H9 (cell line): ENCODE measurements at regions not wholly inside any gene's neighbourhood (a gene's known extent, or its start where the extent isn't known, plus 50 kb on each side); places are given as distances from the start of the nearest gene placed in this dataset.

ENCODE experiments used
- DNase-seq: peaks from one replicate; pipeline ENCODE4 v3.0.0-alpha.2; 2017
- H2AFZ ChIP-seq: one replicate; pipeline ENCODE4 v1.6.1; 2013; ENCODE audit warnings: mild to moderate bottlenecking, low read length, control low read depth, moderate library complexity
- H2AK5ac ChIP-seq: 2 replicates; pipeline ENCODE4 v1.6.1; 2013; ENCODE audit warnings: low read length, control low read depth, mixed read lengths; ENCODE audit not compliant: insufficient read length
- H2BK120ac ChIP-seq: one replicate; pipeline ENCODE4 v1.6.1; 2013; ENCODE audit warnings: low read depth, mild to moderate bottlenecking, low read length, control low read depth, inconsistent platforms; ENCODE audit not compliant: poor library complexity, severe bottlenecking
- H2BK12ac ChIP-seq: 2 replicates; pipeline ENCODE4 v1.6.1; 2013; ENCODE audit warnings: low read length, control low read depth, mixed read lengths, low read depth; ENCODE audit not compliant: insufficient read length
- H2BK15ac ChIP-seq: 2 replicates; pipeline ENCODE4 v1.6.1; 2013; ENCODE audit warnings: low read depth, low read length, control low read depth
- H2BK20ac ChIP-seq: one replicate; pipeline ENCODE4 v1.6.1; 2013; ENCODE audit warnings: low read depth, mild to moderate bottlenecking, low read length, control low read depth, inconsistent platforms; ENCODE audit not compliant: poor library complexity, severe bottlenecking
- H2BK5ac ChIP-seq: 2 replicates; pipeline ENCODE4 v1.6.1; 2013; ENCODE audit warnings: low read length, control low read depth, mixed read lengths; ENCODE audit not compliant: insufficient read length
- H3K14ac ChIP-seq: 2 replicates; pipeline ENCODE4 v1.6.1; 2013; ENCODE audit warnings: low read length, control low read depth; ENCODE audit not compliant: insufficient read depth
- H3K18ac ChIP-seq: 2 replicates; pipeline ENCODE4 v1.6.1; 2013; ENCODE audit warnings: low read depth, mild to moderate bottlenecking, mixed read lengths, low read length, control low read depth; ENCODE audit not compliant: insufficient read length
- H3K23ac ChIP-seq: 2 replicates; pipeline ENCODE4 v1.6.1; 2013; ENCODE audit warnings: low read length, control low read depth, mixed read lengths, low read depth; ENCODE audit not compliant: insufficient read length
- H3K23me2 ChIP-seq: 2 replicates; pipeline ENCODE4 v1.6.1; 2013; ENCODE audit warnings: low read depth, mild to moderate bottlenecking, mixed read lengths, low read length, control low read depth; ENCODE audit not compliant: insufficient read length, poor library complexity, severe bottlenecking
- H3K27ac ChIP-seq: 2 replicates; pipeline ENCODE4 v1.5.1; 2013; ENCODE audit warnings: low read length, control low read depth, mixed read lengths, low read depth; ENCODE audit not compliant: insufficient read length
- H3K27me3 ChIP-seq: 2 replicates; pipeline ENCODE4 v1.6.1; 2013; ENCODE audit warnings: low read length, control low read depth, inconsistent platforms; ENCODE audit not compliant: insufficient read depth
- H3K4ac ChIP-seq: 2 replicates; pipeline ENCODE4 v1.6.1; 2013; ENCODE audit warnings: low read depth, mild to moderate bottlenecking, control low read depth, inconsistent platforms, low read length, moderate library complexity
- H3K4me1 ChIP-seq: 2 replicates; pipeline ENCODE4 v1.6.1; 2013; ENCODE audit warnings: low read length, control low read depth, inconsistent platforms; ENCODE audit not compliant: insufficient read depth
- H3K4me2 ChIP-seq: 2 replicates; pipeline ENCODE4 v1.6.1; 2013; ENCODE audit warnings: low read length, control low read depth, mixed read lengths; ENCODE audit not compliant: insufficient read length, insufficient read depth
- H3K56ac ChIP-seq: 2 replicates; pipeline ENCODE4 v1.6.1; 2013; ENCODE audit warnings: low read depth, mild to moderate bottlenecking, mixed read lengths, low read length, control low read depth; ENCODE audit not compliant: insufficient read length
- H3K79me1 ChIP-seq: 2 replicates; pipeline ENCODE4 v1.6.1; 2013; ENCODE audit warnings: low read depth, mild to moderate bottlenecking, moderate library complexity, low read length, control low read depth, inconsistent platforms; ENCODE audit not compliant: insufficient read depth, poor library complexity, severe bottlenecking
- H3K79me2 ChIP-seq: 2 replicates; pipeline ENCODE4 v1.6.1; 2013; ENCODE audit warnings: low read length, control low read depth, inconsistent platforms; ENCODE audit not compliant: insufficient read depth
- H3K9ac ChIP-seq: 2 replicates; pipeline ENCODE4 v1.6.1; 2013; ENCODE audit warnings: low read length, control low read depth, mixed read lengths; ENCODE audit not compliant: insufficient read length; ENCODE audit errors: extremely low read depth
- H3K9me3 ChIP-seq: one replicate; pipeline ENCODE4 v1.6.1; 2013; ENCODE audit warnings: low read depth, low read length, inconsistent platforms; ENCODE audit not compliant: control insufficient read depth
- H3T11ph ChIP-seq: one replicate; pipeline ENCODE4 v1.6.1; 2013; ENCODE audit warnings: mild to moderate bottlenecking, low read length, control low read depth, inconsistent platforms
- H4K20me1 ChIP-seq: one replicate; pipeline ENCODE4 v1.6.1; 2013; ENCODE audit not compliant: control insufficient read depth, insufficient read length, insufficient read depth
- H4K5ac ChIP-seq: 2 replicates; pipeline ENCODE4 v1.6.1; 2013; ENCODE audit warnings: low read depth, mild to moderate bottlenecking, mixed read lengths, low read length, control low read depth; ENCODE audit not compliant: insufficient read length
- H4K8ac ChIP-seq: replicated peaks from 2 replicates; pipeline ENCODE4 v1.6.1; 2013; ENCODE audit warnings: low read length, control low read depth, mixed read lengths, low read depth; ENCODE audit not compliant: insufficient read length
- H4K91ac ChIP-seq: 2 replicates; pipeline ENCODE4 v1.6.1; 2013; ENCODE audit warnings: low read depth, mild to moderate bottlenecking, moderate library complexity, mixed read lengths, low read length, control low read depth; ENCODE audit not compliant: insufficient read length
- H3K27ac Mint-ChIP-seq, 3 experiments: 2 replicates in 2 of 3; 3 replicates in 1 of 3; pipeline ENCODE4 v1.8.0; 2020 to 2021; ENCODE audit warnings: mixed read lengths in 3 of 3, mild to moderate bottlenecking in 1 of 3, moderate library complexity in 1 of 3
- H3K27me3 Mint-ChIP-seq: 2 replicates; pipeline ENCODE4 v1.8.0; 2021; ENCODE audit warnings: low read depth, mild to moderate bottlenecking, moderate library complexity, mixed read lengths
- H3K36me3 Mint-ChIP-seq, 3 experiments: 2 replicates in 2 of 3; 3 replicates in 1 of 3; pipeline ENCODE4 v1.8.0; 2020 to 2021; ENCODE audit warnings: low read depth in 3 of 3, mixed read lengths in 3 of 3; ENCODE audit not compliant: insufficient read depth in 1 of 3
- H3K4me1 Mint-ChIP-seq, 2 experiments: 2 replicates each; pipeline ENCODE4 v1.8.0; 2020; ENCODE audit warnings: mixed read lengths in 2 of 2
- H3K4me3 Mint-ChIP-seq, 2 experiments: 2 replicates in 1 of 2; 3 replicates in 1 of 2; pipeline ENCODE4 v1.8.0; 2020 to 2021; ENCODE audit warnings: mild to moderate bottlenecking in 2 of 2, mixed read lengths in 2 of 2, moderate library complexity in 1 of 2
- H3K9me3 Mint-ChIP-seq, 2 experiments: 2 replicates in 1 of 2; 3 replicates in 1 of 2; pipeline ENCODE4 v1.8.0; 2020; ENCODE audit warnings: mild to moderate bottlenecking in 2 of 2, mixed read lengths in 2 of 2, moderate library complexity in 1 of 2
- WGBS: extraction: QIAGEN DNeasy Blood & Tissue Kit; methylation state at CpG from one replicate; pipeline ENCODE4 v1.1.7; 2013; ENCODE audit warnings: missing lambda C conversion rate, low lambda C conversion rate, mixed read lengths; ENCODE audit not compliant: insufficient read length; ENCODE audit errors: extremely low coverage; 5-methylcytosine and 5-hydroxymethylcytosine counted together
- TF ChIP-seq, protein P1 (sequence below): fragments of 200-600 bp; sonication (generic); conservative IDR thresholded peaks from 3 replicates; pipeline ENCODE4 v1.8.0; 2021; ENCODE audit warnings: antibody characterized with exemption, mild to moderate bottlenecking

DNA sequence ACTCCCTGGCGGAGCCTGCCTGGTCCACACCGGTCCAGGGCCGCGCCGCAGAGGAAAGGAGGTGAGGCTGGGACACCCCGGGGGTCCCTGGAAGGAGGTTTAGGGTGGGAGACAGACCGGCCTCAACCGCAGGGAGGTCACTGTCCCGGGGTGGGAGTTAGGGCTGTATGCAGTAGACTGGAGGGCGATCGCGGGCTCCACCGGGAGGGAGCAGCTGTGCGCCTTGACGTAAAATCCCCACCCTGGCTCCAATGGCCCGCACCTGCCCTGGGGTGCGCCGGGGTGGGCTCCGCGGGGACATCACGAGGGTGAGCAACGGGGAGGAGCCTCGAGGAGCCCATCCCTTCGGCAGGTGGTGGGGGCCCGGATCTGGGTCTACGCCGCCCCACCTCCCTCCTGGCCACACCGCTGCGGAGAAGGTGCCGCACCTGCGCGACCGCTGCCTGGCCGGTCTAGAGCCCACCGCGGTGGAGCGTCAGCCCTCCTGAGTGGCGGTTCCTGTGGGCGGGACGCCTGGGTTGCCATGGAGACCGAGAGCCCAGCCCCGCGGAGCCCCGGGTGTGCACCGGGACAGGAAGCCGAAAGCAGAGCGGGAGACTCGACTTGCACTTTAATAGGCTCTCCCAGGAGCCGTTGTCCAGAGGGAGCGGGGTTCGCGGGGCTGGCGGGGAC, 105.1 kb downstream of the ADRA2C start:
- peaks cover 70% of the 10 kb centered on the region for H3K27me3 Mint-ChIP-seq

More for the DNA sequence above, 105.1 kb downstream of the ADRA2C start:
- Histone ChIP-seq H3K9me3 (no peaks in the 10 kb centered on the region), H2BK20ac (no peak overlapping the region), H2BK5ac (no peak overlapping the region), H4K8ac (no peak overlapping the region), H2BK120ac (no peak overlapping the region), H3K4me2 (peak overlapping the region; percentile 70), H4K91ac (no peak overlapping the region), H3K14ac (no peak overlapping the region; the same call in 1 of the 2 replicates), H3K4me1 (peaks cover 5% of the 10 kb centered on the region; the same call in 1 of the 2 replicates), H4K5ac (no peak overlapping the region), H3K79me1 (no peaks in the 10 kb centered on the region), H3K23me2 (peaks cover 9% of the 10 kb centered on the region), H3K23ac (no peak overlapping the region), H3K27me3 (peaks cover 2% of the 10 kb centered on the region; the same call in 1 of the 2 replicates), H3K56ac (no peak overlapping the region), H2AFZ (no peak overlapping the region), H3K27ac (no peak overlapping the region), H3T11ph (no peak overlapping the region), H3K79me2 (no peaks in the 10 kb centered on the region), H2BK15ac (no peak overlapping the region), H2AK5ac (no peak overlapping the region), H3K18ac (no peak overlapping the region), H4K20me1 (no peaks in the 10 kb centered on the region), H2BK12ac (no peak overlapping the region), H3K4ac (no peak overlapping the region), H3K9ac (no peak overlapping the region)
- DNase-seq = peak; percentile 94
- peaks cover 6 to 11% of the 10 kb centered on the region in 2 experiments; a peak in 4 of 5 replicates for H3K9me3 Mint-ChIP-seq
- H3K36me3 Mint-ChIP-seq = peaks cover 0 to 6% (median 6%) of the 10 kb centered on the region in 3 experiments; a peak in 3 of 7 replicates
- H3K27ac Mint-ChIP-seq = no peak overlapping the region
- TF ChIP-seq, protein P1, sequence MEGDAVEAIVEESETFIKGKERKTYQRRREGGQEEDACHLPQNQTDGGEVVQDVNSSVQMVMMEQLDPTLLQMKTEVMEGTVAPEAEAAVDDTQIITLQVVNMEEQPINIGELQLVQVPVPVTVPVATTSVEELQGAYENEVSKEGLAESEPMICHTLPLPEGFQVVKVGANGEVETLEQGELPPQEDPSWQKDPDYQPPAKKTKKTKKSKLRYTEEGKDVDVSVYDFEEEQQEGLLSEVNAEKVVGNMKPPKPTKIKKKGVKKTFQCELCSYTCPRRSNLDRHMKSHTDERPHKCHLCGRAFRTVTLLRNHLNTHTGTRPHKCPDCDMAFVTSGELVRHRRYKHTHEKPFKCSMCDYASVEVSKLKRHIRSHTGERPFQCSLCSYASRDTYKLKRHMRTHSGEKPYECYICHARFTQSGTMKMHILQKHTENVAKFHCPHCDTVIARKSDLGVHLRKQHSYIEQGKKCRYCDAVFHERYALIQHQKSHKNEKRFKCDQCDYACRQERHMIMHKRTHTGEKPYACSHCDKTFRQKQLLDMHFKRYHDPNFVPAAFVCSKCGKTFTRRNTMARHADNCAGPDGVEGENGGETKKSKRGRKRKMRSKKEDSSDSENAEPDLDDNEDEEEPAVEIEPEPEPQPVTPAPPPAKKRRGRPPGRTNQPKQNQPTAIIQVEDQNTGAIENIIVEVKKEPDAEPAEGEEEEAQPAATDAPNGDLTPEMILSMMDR = no peak
- no CpG with 5 or more reads among the region's 53 CpGs for WGBS
- H3K4me3 Mint-ChIP-seq = peak overlapping the region; percentile 62 to 70
- H3K4me1 Mint-ChIP-seq = peaks cover 18 to 33% of the 10 kb centered on the region in 2 experiments
